ENCODE measurements at regions not wholly inside any gene's neighbourhood (a gene's known extent, or its start where the extent isn't known, plus 50 kb on each side); places are given as distances from the start of the nearest gene placed in this dataset.

- DNase-seq, result no peak
Observed at GRCh38 chr1:4554271-4554865, 100.0 kb upstream of the AJAP1 start.

GRCh38 chr1:4557949-4558348 is 96.5 kb upstream of the AJAP1 start:
- DNase-seq, result no peak

- no peak for DNase-seq
Observed at GRCh38 chr1:4561205-4561604, 93.2 kb upstream of the AJAP1 start.

GRCh38 chr1:4562321-4562720 is 92.1 kb upstream of the AJAP1 start:
- no peak for DNase-seq

GRCh38 chr1:4563586-4563985 is 90.8 kb upstream of the AJAP1 start:
- no peak for DNase-seq

- DNase-seq, result no peak
Observed at GRCh38 chr1:4564051-4564450, 90.4 kb upstream of the AJAP1 start.

- no peak for DNase-seq
Observed at GRCh38 chr1:4565166-4565565, 89.2 kb upstream of the AJAP1 start.

- DNase-seq, result no peak
Observed at GRCh38 chr1:4565801-4566449, 88.5 kb upstream of the AJAP1 start.

GRCh38 chr1:4571263-4571662 is 83.1 kb upstream of the AJAP1 start:
- no peak for DNase-seq

GRCh38 chr1:4573526-4573925 is 80.9 kb upstream of the AJAP1 start:
- no peak for DNase-seq

GRCh38 chr1:4581807-4582206 is 72.6 kb upstream of the AJAP1 start:
- no peak for DNase-seq

GRCh38 chr1:4584449-4584848 is 70.0 kb upstream of the AJAP1 start:
- DNase-seq, result no peak

- DNase-seq, result peak; percentile 48
Observed at GRCh38 chr1:4585216-4585615, 69.2 kb upstream of the AJAP1 start.

GRCh38 chr1:4585705-4586104 is 68.7 kb upstream of the AJAP1 start:
- DNase-seq, result no peak

- DNase-seq, result no peak
Observed at GRCh38 chr1:4586611-4587160, 67.7 kb upstream of the AJAP1 start.

- DNase-seq, result no peak
Observed at GRCh38 chr1:4587721-4588120, 66.7 kb upstream of the AJAP1 start.

- no peak for DNase-seq
Observed at GRCh38 chr1:4590756-4591155, 63.7 kb upstream of the AJAP1 start.

GRCh38 chr1:4591926-4592325 is 62.5 kb upstream of the AJAP1 start:
- no peak for DNase-seq

- no peak for DNase-seq
Observed at GRCh38 chr1:4593106-4593505, 61.3 kb upstream of the AJAP1 start.

- DNase-seq, result no peak
Observed at GRCh38 chr1:4594286-4594991, 60.0 kb upstream of the AJAP1 start.

GRCh38 chr1:4595341-4596225 is 58.8 kb upstream of the AJAP1 start:
- no peak for DNase-seq

- no peak for DNase-seq
Observed at GRCh38 chr1:4596486-4596885, 57.9 kb upstream of the AJAP1 start.

GRCh38 chr1:4597020-4597419 is 57.4 kb upstream of the AJAP1 start:
- DNase-seq, result no peak
